ENCODE measurements at regions not wholly inside any gene's neighbourhood (a gene's known extent, or its start where the extent isn't known, plus 50 kb on each side); places are given as distances from the start of the nearest gene placed in this dataset.
"Not testable (repeated sequence)": the region's sequence is repeated elsewhere in the genome, so short reads cannot be mapped to it uniquely, and the experiment has no call there.

- no peak overlapping the region for H3K4me3 ChIP-seq (ENCODE audit: low read depth, low read length)
- DNase-seq (ENCODE audit: low read depth, low spot score): no peak
- in situ Hi-C loops (cut with HindIII; ENCODE audit: low sequenced_read_pairs): no loop called here
- TF ChIP-seq, protein P1, sequence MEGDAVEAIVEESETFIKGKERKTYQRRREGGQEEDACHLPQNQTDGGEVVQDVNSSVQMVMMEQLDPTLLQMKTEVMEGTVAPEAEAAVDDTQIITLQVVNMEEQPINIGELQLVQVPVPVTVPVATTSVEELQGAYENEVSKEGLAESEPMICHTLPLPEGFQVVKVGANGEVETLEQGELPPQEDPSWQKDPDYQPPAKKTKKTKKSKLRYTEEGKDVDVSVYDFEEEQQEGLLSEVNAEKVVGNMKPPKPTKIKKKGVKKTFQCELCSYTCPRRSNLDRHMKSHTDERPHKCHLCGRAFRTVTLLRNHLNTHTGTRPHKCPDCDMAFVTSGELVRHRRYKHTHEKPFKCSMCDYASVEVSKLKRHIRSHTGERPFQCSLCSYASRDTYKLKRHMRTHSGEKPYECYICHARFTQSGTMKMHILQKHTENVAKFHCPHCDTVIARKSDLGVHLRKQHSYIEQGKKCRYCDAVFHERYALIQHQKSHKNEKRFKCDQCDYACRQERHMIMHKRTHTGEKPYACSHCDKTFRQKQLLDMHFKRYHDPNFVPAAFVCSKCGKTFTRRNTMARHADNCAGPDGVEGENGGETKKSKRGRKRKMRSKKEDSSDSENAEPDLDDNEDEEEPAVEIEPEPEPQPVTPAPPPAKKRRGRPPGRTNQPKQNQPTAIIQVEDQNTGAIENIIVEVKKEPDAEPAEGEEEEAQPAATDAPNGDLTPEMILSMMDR (IDR thresholded peaks at IDR 0.05; ENCODE audit: low read depth, low read length): no peak
Observed at GRCh38 chr15:87549860-87550259, 706.7 kb downstream of the NTRK3 start.

- no peak for DNase-seq (ENCODE audit: low read depth, low spot score)
- TF ChIP-seq, protein P1 (IDR thresholded peaks at IDR 0.05; ENCODE audit: low read depth, low read length): no peak
- H3K4me3 ChIP-seq (ENCODE audit: low read depth, low read length): no peak overlapping the region
- in situ Hi-C loops (cut with HindIII; ENCODE audit: low sequenced_read_pairs): no loop called here
Observed at GRCh38 chr15:87549296-87549695, 707.2 kb downstream of the NTRK3 start.

- in situ Hi-C loops (cut with HindIII; ENCODE audit: low sequenced_read_pairs); DNase-seq (ENCODE audit: low read depth, low spot score); H3K4me3 ChIP-seq (ENCODE audit: low read depth, low read length): not testable (repeated sequence)
Observed at GRCh38 chr15:87548590-87548989, 707.9 kb downstream of the NTRK3 start.

- peak; percentile 37 for DNase-seq (ENCODE audit: low read depth, low spot score)
- in situ Hi-C loops (cut with HindIII; ENCODE audit: low sequenced_read_pairs): no loop called here
- TF ChIP-seq, protein P1 (IDR thresholded peaks at IDR 0.05; ENCODE audit: low read depth, low read length): no peak
- no peak overlapping the region for H3K4me3 ChIP-seq (ENCODE audit: low read depth, low read length)
Observed at GRCh38 chr15:87547470-87548181, 708.9 kb downstream of the NTRK3 start.

DNA sequence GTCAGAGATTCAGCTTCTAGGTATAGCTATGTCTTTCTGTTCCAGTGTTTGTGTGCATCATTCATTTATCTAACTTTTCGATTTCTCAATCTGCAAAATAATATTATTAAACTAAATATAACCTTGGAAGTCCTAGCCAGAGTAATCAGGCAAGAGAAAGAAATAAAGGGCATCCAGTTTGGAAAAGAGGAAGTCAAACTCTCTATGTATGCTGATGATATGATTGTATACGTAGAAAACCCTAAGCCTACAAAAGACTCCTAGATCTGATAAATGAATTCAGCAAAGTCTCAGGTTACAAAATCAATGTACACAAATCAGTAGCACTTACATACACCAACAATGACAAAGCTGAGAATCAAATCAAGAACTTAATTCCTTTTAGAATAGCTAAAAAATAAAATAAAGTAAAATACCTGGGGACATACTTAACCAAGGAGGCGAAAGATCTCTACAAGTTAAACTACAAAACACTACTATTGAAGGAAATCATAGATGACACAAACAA lies 718.2 kb downstream of the NTRK3 start:
- H3K4me3 ChIP-seq (ENCODE audit: low read depth, low read length): no peak overlapping the region
- TF ChIP-seq, protein P1 (IDR thresholded peaks at IDR 0.05; ENCODE audit: low read depth, low read length): no peak
- in situ Hi-C loops (cut with HindIII; ENCODE audit: low sequenced_read_pairs): no loop called here
- DNase-seq (ENCODE audit: low read depth, low spot score): no peak

- in situ Hi-C loops (cut with HindIII; ENCODE audit: low sequenced_read_pairs): no loop called here
- DNase-seq (ENCODE audit: low read depth, low spot score): no peak
- TF ChIP-seq, protein P1 (IDR thresholded peaks at IDR 0.05; ENCODE audit: low read depth, low read length): no peak
- no peak overlapping the region for H3K4me3 ChIP-seq (ENCODE audit: low read depth, low read length)
Observed at GRCh38 chr15:87537295-87537694, 719.2 kb downstream of the NTRK3 start.

- in situ Hi-C loops (cut with HindIII; ENCODE audit: low sequenced_read_pairs); H3K4me3 ChIP-seq (ENCODE audit: low read depth, low read length); DNase-seq (ENCODE audit: low read depth, low spot score): not testable (repeated sequence)
Observed at GRCh38 chr15:87533637-87534036, 722.9 kb downstream of the NTRK3 start.

Data from astrocyte of the spinal cord (primary cell).